Stimulated activated CD8-positive, alpha-beta memory T cell treated with anti-CD3 and anti-CD28 coated beads, Interleukin-7, amount 100 ng/mL, for 48 hours (primary cell): ENCODE measurements at regions not wholly inside any gene's neighbourhood (a gene's known extent, or its start where the extent isn't known, plus 50 kb on each side); places are given as distances from the start of the nearest gene placed in this dataset.
"Not testable (repeated sequence)": the region's sequence is repeated elsewhere in the genome, so short reads cannot be mapped to it uniquely, and the experiment has no call there.

ENCODE experiments used
- DNase-seq, 2 donors: peaks; one replicate each; pipeline ENCODE4 v3.0.0-alpha.2; 2020; ENCODE audit warnings: low read depth in 1 of 2; ENCODE audit errors: extremely low read depth in 1 of 2

- no peak for DNase-seq
Measured at GRCh38 chr12:92987362-92987761, 58.3 kb upstream of the EEA1 start.

DNA sequence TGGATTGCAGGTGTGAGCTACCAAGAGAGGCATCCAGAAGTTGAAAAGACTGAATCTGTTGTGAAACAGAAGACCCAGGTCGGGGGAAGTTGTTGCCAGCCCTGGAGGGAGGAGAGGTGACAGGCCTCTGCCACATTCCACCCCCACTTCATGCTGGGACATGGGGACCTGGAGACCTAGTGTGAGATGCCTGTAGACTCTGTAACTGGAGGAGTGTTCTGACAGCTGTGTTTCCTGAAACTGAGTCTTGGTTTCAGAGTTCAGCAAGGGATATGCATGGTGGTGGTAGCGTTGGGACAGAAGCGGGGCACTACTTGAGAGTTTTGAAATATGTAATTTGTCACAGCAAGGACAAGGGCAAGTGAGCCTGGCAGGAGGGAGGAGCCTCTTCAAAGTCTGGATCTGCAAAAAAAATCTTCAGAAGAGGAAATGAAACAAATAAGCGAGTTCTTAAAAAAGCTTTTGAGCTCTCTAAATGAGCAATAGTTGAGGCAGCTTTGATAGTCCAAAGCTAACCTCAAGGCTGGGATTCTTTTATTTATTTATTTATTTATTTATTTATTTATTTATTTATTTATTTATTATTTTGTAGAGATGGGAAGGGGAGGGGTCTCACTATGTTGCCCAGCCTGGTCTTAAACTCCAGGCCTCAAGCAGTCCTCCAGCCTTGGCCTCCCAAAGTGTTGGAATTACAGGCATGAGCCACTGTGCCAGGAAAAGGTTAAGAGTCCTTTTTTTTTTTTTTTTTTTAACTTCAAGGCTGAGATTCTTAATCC is 58.9 kb upstream of the EEA1 start:
- DNase-seq, result peak; percentile 10 to 47

DNA sequence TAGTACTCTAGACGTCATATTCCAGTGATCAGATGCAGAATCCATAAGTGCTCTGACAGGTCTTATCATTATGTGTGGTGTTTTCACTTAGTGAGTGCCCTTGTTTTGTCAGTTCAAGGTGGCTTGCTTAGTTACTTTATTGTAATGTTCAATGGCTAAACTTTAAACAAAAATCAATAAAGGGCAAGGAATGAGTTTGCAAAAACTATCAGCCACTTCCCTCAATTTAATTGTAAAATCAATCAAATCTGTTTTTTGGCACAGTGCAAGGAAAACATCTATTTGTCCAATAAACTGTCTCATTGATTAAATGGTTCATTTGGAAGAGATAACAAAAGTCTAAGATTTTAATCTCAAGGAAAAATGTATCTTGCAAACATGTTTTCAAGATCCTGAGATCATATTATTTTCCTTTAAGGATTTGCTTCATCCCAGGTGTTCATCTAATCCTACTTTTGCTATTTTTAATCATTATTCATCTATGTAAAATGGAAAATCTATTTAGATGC is 59.6 kb upstream of the EEA1 start:
- no peak for DNase-seq

DNA sequence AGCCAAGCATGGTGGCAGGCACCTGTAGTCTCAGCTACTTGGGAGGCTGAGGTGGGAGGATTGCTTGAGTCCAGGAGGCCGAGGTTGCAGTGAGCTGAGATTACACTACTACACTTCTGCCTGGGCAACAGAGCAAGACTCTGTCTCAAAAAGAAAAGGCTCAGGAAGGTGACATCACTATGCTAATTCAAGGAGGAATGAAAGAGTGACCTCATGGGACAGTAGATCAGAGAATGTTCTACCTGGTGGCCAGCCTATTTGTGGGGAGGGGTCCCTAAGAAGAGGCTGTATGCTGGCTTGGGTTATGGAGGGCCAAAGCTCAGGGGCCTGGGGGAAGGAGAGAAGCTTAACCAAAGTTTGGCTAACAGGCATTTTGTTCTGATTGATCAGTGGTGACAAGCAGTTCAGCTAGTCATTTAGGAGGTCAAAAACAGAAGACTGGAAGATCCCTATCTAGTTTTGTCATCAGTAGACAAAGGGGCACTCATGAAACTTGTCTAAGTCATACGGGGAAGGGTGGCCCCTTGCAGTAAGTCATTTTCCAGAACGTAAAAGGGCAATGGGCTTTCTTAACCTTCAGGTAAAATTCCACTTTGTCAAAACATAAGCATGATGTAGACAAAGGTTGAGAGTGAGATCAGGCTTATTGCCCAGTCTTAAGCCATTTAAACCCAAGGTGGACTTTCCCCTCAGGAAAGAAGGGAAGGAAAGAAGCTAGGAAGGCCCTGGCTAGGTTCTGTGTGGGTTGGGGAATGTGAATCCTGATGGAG is 60.8 kb upstream of the EEA1 start:
- DNase-seq, result peak in 1 of 2 donors; percentile 34

- no peak for DNase-seq
Measured at GRCh38 chr12:92991134-92991533, 62.0 kb upstream of the EEA1 start.

GRCh38 chr12:92992041-92992440 is 62.9 kb upstream of the EEA1 start:
- DNase-seq, result no peak

GRCh38 chr12:92993259-92993658 is 64.2 kb upstream of the EEA1 start:
- DNase-seq, result no peak

GRCh38 chr12:92995258-92995903 is 66.3 kb upstream of the EEA1 start:
- no peak for DNase-seq

GRCh38 chr12:93000026-93000425 is 70.9 kb upstream of the EEA1 start:
- DNase-seq, result no peak

DNA sequence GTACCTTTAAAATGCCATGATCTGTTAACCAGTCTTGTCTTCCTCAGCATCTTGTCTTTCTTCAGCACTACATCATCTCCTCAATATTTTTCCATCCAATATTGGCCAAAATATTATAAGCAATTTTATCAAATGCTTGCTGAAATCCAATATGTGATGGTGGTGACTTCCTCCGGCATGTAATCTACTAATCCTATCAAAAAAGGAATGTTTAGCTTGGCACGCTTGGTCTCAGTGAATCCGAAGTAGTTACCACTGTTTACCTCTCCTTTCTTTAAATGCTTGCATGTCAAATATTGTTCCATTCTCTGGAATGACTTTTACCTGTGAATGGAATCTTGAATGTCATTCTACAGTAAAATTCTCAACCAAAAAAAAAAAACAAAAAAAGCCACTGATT is 72.3 kb upstream of the EEA1 start:
- DNase-seq, result no peak

- DNase-seq, result no peak
Measured at GRCh38 chr12:93002293-93003054, 73.4 kb upstream of the EEA1 start.

DNA sequence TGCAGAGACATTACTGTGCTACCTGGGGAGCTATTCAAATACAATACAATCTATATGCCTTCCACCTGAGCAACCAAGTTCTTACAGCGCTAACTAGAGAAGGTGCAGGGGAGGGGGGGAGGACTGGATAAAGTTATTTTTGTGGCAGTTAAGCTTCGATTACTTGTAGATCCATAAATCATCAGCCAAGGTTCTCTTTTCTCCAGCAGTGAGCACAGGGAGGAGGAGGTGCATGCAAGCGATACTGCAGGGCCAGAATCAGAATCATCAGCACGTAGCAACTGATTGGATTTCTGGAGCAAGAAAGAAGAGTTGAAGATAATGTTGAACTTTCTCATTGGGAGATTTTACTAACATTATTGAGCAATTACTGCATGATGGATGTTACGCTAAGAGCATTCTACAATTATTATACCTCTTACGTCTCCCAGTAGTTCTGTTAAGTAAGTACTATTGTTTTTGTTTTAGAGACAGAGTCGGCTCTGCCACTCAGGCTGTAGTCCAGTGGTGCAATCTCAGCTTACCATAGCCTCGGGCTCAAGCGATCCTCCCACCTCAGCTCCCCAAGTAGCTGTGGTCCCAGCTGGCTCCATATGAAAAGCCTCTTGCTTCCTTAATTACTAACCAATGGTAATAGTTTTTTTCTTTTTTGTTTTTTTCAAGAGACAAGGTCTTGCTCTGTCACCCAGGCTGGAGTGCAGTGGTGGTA is 74.6 kb upstream of the EEA1 start:
- no peak for DNase-seq

GRCh38 chr12:93005928-93006392 is 76.9 kb upstream of the EEA1 start:
- DNase-seq, result no peak

GRCh38 chr12:93006471-93007208 is 77.5 kb upstream of the EEA1 start:
- DNase-seq, result no peak

DNA sequence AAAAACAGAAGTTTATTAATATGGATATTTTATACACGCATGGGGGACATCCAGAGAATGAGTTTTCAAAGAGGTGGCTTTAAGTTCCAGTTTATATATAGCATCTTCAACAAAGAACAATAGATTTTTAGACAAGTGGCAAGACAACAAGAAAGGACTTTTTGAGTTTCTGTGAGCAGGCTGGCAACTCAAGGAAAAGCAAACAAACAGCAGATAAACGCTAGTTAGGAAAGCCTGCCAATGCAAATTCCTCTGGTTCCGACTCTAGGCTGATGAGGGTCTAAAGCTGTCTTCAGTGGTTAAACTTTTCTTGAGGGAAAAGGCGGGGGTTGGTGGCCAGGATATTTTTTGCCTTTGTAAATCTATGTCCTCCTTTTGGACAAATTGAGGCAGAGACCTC is 78.4 kb upstream of the EEA1 start:
- DNase-seq, result no peak

- DNase-seq, result no peak
Measured at GRCh38 chr12:93008044-93008778, 79.1 kb upstream of the EEA1 start.

GRCh38 chr12:93008880-93009279 is 79.8 kb upstream of the EEA1 start:
- DNase-seq, result not testable (repeated sequence)

- DNase-seq, result no peak
Measured at GRCh38 chr12:93009533-93009932, 80.4 kb upstream of the EEA1 start.

- no peak for DNase-seq
Measured at GRCh38 chr12:93010461-93010860, 81.4 kb upstream of the EEA1 start.
